Heart right ventricle (tissue), 16 donors: ENCODE measurements at regions not wholly inside any gene's neighbourhood (a gene's known extent, or its start where the extent isn't known, plus 50 kb on each side); places are given as distances from the start of the nearest gene placed in this dataset.

Experiments used
- ATAC-seq, 8 donors: fragments of 200-7000 bp; cut with Tn5 transposase; one replicate each; pipeline ENCODE4 v1.9.1; 2020; ENCODE audit warnings: mild to moderate bottlenecking in 8 of 8, moderate library complexity in 8 of 8, moderate number of reproducible peaks in 1 of 8
- DNase-seq, 2 donors: peaks; one replicate each; pipeline ENCODE4 v3.0.0-alpha.2; 2020
- H3K27ac ChIP-seq, 10 donors: fragments of 200-600 bp; sonication (generic) in 2 of 10; one replicate each; pipeline versions ENCODE4 v1.5.0 to v1.8.0; 2020 to 2022; ENCODE audit warnings: mild to moderate bottlenecking in 3 of 10
- H3K27me3 ChIP-seq, 7 donors: fragments of 200-600 bp; one replicate each; pipeline ENCODE4 v1.8.0; 2021 to 2022; ENCODE audit warnings: mild to moderate bottlenecking in 2 of 7
- H3K36me3 ChIP-seq, 9 donors: fragments of 200-600 bp; sonication (generic) in 1 of 9; one replicate each; pipeline versions ENCODE4 v1.5.0 to v1.8.0; 2020 to 2022; ENCODE audit warnings: mild to moderate bottlenecking in 2 of 9
- H3K4me1 ChIP-seq, 9 donors: fragments of 200-600 bp; sonication (generic) in 1 of 9; one replicate each; pipeline versions ENCODE4 v1.5.0 to v1.8.0; 2020 to 2022; ENCODE audit warnings: mild to moderate bottlenecking in 4 of 9
- H3K4me3 ChIP-seq, 10 donors: fragments of 200-600 bp; sonication (generic) in 2 of 10; one replicate each; pipeline versions ENCODE4 v1.5.0 to v1.8.0; 2020 to 2022; ENCODE audit warnings: mild to moderate bottlenecking in 7 of 10, moderate library complexity in 2 of 10
- H3K9me3 ChIP-seq, 11 donors: fragments of 200-600 bp in 10 of 11; sonication (generic) in 2 of 11; one replicate each; pipeline versions ENCODE4 v1.5.0 to v1.8.0; 2013 to 2022; ENCODE audit warnings: mild to moderate bottlenecking in 2 of 11, control low read depth in 1 of 11, moderate library complexity in 1 of 11
- CTCF ChIP-seq, 9 donors: fragments of 200-600 bp; sonication (generic) in 2 of 9; IDR thresholded peaks; one replicate each; pipeline versions ENCODE4 v1.5.0 to v1.8.0; 2021 to 2022; ENCODE audit warnings: antibody characterized with exemption in 9 of 9, mild to moderate bottlenecking in 5 of 9, moderate library complexity in 1 of 9
- WGBS, 2 donors: extraction: QIAGEN DNeasy Blood & Tissue Kit; methylation state at CpG; one replicate each; pipeline ENCODE4 v1.1.7; 2013; ENCODE audit warnings: inconsistent platforms in 1 of 2; 5-methylcytosine and 5-hydroxymethylcytosine counted together
- intact Hi-C, 10 donors: fragments of 100-400 bp; cut with DNase I; formaldehyde crosslinking; loops; one replicate each; pipeline versions ENCODE4 v1.11.1 to v1.14.2; 2022
- donor health status: Arrhythmogenic right ventricular cardiomyopathy.
- donor health status: ischemic (EF 13 %, LVEDD 7.1; RV severe dilation, severe dysfunction).
- donor health status: healthy with polysubstance abuse.
- donor health status: DM: no; HTN: yes; CAD: no.
- donor health status: DM: no; HTN: no; CAD: no.
- donor health status: ischemic (EF 25% LVEDD 6.9; RV normal size, moderate dysfunction).
- donor health status: ischemic (EF 25% LVEDD 5.7; RV mildly dilated, moderate dysfunction).
- donor health status: healthy.
- donor health status: DM: yes; HTN: yes; CAD: no.
- donor health status: Ischemic cardiomyopathy.
- donor health status: ischemic (EF 35%, LVEDD 5.7; RV mildly dilated, moderate dysfunction).
- donor health status: nonischemic (EF 11% LVEDD 7.7; RV severe dilation, severe dysfunction).
- donor health status: DM: yes; HTN: yes; CAD: no.
- donor health status: PGD.
- donor health status: ischemic (EF 29% LVEDD 5.4; RV normal size, mild dysfunction).
- donor health status: nonischemic (EF 23%, LVEDD 6.1; RV moderate dilation, normal function).

GRCh38 chr5:6833406-6833805 is 120.2 kb downstream of the TENT4A start:
- peaks cover 0 to 16% (median 12%) of the 10 kb centered on the region in 9 donors for H3K4me1 ChIP-seq
- 75 to 90% methylated on average over 1 of the region's 1 CpG for WGBS, 2 donors
- TF ChIP-seq CTCF (IDR thresholded peaks at IDR 0.05): no peak
- no peak for DNase-seq
- intact Hi-C loops: no loop called here
- no peaks in the 10 kb centered on the region for H3K9me3 ChIP-seq
- no peak overlapping the region for H3K4me3 ChIP-seq
- no peak for ATAC-seq
- H3K36me3 ChIP-seq: no peaks in the 10 kb centered on the region
- peaks cover 0 to 9% (median 0%) of the 10 kb centered on the region in 7 donors for H3K27me3 ChIP-seq
- H3K27ac ChIP-seq: no peak overlapping the region

- Histone ChIP-seq H3K4me3 (no peak overlapping the region), H3K36me3 (no peaks in the 10 kb centered on the region), H3K27ac (no peak overlapping the region), H3K4me1 (peaks cover 0 to 15% (median 12%) of the 10 kb centered on the region in 9 donors), H3K27me3 (peaks cover 0 to 27% (median 4%) of the 10 kb centered on the region in 7 donors), H3K9me3 (no peaks in the 10 kb centered on the region)
- ATAC-seq (no peak), DNase-seq (no peak)
- WGBS, 2 donors: 33 to 70% methylated on average over 2 of the region's 2 CpGs
- no peak for TF ChIP-seq CTCF (IDR thresholded peaks at IDR 0.05)
- intact Hi-C loops: loop anchor here in 2 of 10 donors (5.0 kb wide), 1 partner anchor 70 kb away; no protein-coding TSS in a partner anchor
Observed at GRCh38 chr5:6837095-6837494, 123.9 kb downstream of the TENT4A start.

DNA sequence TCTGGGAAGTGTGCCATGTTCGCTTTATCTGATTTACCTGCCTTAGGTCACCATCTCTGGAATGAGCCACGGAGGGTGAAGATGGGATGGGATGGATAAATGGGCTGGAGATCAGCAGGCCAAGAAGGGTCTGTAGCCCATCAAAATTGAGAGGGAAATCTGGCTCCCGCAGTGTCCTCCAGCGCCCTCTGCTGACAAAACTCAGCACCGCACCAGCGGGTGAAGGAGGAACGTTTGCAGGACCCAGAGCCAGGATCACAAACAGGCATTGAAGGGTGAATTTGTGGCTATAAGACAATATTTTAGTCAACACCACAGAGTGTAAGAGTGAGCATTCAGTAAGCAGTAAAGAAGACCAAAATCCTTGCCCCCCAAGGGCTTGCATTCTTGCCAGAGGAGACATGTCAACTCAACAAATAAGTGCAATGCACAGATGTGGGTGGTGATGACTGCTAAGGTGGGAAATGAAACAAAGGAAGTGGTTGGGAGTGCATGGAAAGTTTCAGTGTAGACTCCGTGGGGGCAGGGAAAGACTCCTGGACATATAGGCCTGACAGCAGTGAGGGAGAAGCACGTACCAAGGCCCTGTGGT is 124.4 kb downstream of the TENT4A start:
- H3K36me3 ChIP-seq: no peaks in the 10 kb centered on the region
- ATAC-seq: no peak
- WGBS, 2 donors: 54 to 56% methylated on average over 9 of the region's 9 CpGs
- no peak overlapping the region for H3K27ac ChIP-seq
- intact Hi-C loops: loop anchor here in 2 of 10 donors (5.0 kb wide), 1 partner anchor 70 kb away; no protein-coding TSS in a partner anchor
- peak in 8 of 9 donors; percentile 18 to 68 (median 40) for TF ChIP-seq CTCF (IDR thresholded peaks at IDR 0.05)
- peak in 1 of 2 donors; percentile 27 for DNase-seq
- peaks cover 0 to 10% (median 8%) of the 10 kb centered on the region in 9 donors for H3K4me1 ChIP-seq
- H3K4me3 ChIP-seq: no peak overlapping the region
- peaks cover 0 to 29% (median 4%) of the 10 kb centered on the region in 7 donors for H3K27me3 ChIP-seq
- peaks cover 0 to 3% (median 0%) of the 10 kb centered on the region in 11 donors for H3K9me3 ChIP-seq

DNA sequence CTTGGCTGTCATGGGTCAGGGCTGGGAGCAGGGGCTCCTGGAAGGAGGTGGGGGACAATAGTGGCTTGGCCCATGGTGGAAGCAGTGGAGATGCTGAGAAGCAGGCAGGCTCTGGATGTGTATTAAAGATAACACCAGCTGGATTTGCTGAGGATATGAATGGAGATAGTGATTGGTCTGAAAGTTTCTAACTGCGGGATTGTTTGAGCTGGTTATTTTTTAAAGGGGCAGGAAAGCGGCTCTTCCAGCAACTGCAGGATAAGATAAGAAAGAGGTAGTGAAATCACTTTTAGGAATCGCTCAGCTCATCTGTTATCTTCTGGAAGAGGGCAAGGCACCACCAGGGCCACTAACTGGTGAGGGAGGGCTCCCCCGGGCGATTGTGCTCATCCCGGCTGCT is 125.5 kb downstream of the TENT4A start:
- peaks cover 0 to 8% (median 0%) of the 10 kb centered on the region in 11 donors for H3K9me3 ChIP-seq
- no peaks in the 10 kb centered on the region for H3K36me3 ChIP-seq
- ATAC-seq: no peak
- intact Hi-C loops: loop anchor here in 2 of 10 donors (5.0 kb wide), 1 partner anchor 71 kb away; no protein-coding TSS in a partner anchor
- WGBS, 2 donors: 24 to 33% methylated on average over 6 of the region's 6 CpGs
- no peak for DNase-seq
- no peak for TF ChIP-seq CTCF (IDR thresholded peaks at IDR 0.05)
- no peak overlapping the region for H3K27ac ChIP-seq
- H3K4me3 ChIP-seq: no peak overlapping the region
- H3K27me3 ChIP-seq: peaks cover 0 to 30% (median 4%) of the 10 kb centered on the region in 7 donors
- H3K4me1 ChIP-seq: no peaks in the 10 kb centered on the region
